ENCODE measurements at regions not wholly inside any gene's neighbourhood (a gene's known extent, or its start where the extent isn't known, plus 50 kb on each side); places are given as distances from the start of the nearest gene placed in this dataset.

GRCh38 chr3:76965122-76965725 is 74.7 kb upstream of the ROBO2 start (continued):
- no peak for TF ChIP-seq RXRA (IDR thresholded peaks at IDR 0.05; ENCODE audit: insufficient read depth, low read depth, low read length)
- TF ChIP-seq HDAC6 (IDR thresholded peaks at IDR 0.05; ENCODE audit: low read depth, low read length) = no peak
- no peak for TF ChIP-seq RBBP5 (IDR thresholded peaks at IDR 0.05; ENCODE audit: borderline replicate concordance, low read depth, low read length)
- no peak for TF ChIP-seq E2F6 (IDR thresholded peaks at IDR 0.05)
- TF ChIP-seq SAP30 (IDR thresholded peaks at IDR 0.05; ENCODE audit: insufficient read depth, insufficient replicate concordance, low read length) = no peak
- no peak for TF ChIP-seq TAF7 (optimal IDR thresholded peaks at IDR 0.05; ENCODE audit: borderline replicate concordance, low read depth, low read length)
- no peak for TF ChIP-seq GTF2F1 (IDR thresholded peaks at IDR 0.05; ENCODE audit: borderline replicate concordance, low read depth, low read length)

Data from H1 (cell line).